Germinal center (tissue), 1 donor: ENCODE measurements at regions not wholly inside any gene's neighbourhood (a gene's known extent, or its start where the extent isn't known, plus 50 kb on each side); places are given as distances from the start of the nearest gene placed in this dataset.

Experiments
- DNase-seq: peaks from one replicate; pipeline ENCODE4 v3.0.0; 2012; ENCODE audit warnings: mixed read lengths, low spot score

- DNase-seq = no peak
Measured at GRCh38 chr5:120236360-120236759, 227.7 kb upstream of the PRR16 start.

GRCh38 chr5:120239086-120239485 lies 225.0 kb upstream of the PRR16 start:
- no peak for DNase-seq

GRCh38 chr5:120240706-120241105 lies 223.4 kb upstream of the PRR16 start:
- no peak for DNase-seq

GRCh38 chr5:120241400-120241799 lies 222.7 kb upstream of the PRR16 start:
- DNase-seq = no peak

DNA sequence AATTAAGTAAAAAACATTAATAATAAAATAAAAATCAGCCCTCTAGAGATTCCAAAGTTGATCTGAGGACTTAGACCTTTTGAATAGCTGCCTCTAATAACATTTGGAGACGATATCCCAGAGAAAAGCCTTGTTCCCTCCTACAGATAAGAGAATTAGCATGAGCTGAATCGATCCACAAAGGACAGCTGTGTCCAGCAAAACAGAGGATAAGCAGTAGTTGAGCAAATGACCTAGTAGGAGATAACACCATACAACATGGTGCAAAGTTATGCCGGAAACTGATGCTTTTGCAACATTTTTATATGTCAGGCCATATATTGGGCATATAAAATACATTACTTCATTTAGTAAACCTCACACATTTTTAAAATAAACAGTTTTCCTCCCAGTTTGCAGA lies 212.2 kb upstream of the PRR16 start:
- no peak for DNase-seq

GRCh38 chr5:120252839-120253238 lies 211.3 kb upstream of the PRR16 start:
- DNase-seq = no peak

- no peak for DNase-seq
Measured at GRCh38 chr5:120254385-120254784, 209.7 kb upstream of the PRR16 start.

- no peak for DNase-seq
Measured at GRCh38 chr5:120255214-120255613, 208.9 kb upstream of the PRR16 start.

DNA sequence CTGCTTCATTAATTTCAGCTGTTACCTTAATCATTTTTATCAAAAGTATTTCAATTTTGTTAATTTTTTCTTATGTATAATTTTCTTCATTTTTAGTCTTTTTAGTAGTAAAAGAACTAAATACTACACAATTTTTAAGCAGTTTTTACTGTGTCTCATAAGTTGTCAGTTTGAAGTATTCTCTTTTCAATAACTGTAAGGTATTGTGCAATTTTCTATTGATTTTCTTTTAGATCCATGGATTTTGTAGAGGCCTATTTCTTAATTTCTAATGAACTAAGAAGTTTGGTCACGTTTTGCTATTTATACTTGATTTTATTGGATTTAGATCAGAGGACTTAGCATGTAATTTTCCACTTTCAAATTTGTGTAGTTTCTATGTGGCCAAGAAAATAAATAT lies 207.7 kb upstream of the PRR16 start:
- no peak for DNase-seq

DNA sequence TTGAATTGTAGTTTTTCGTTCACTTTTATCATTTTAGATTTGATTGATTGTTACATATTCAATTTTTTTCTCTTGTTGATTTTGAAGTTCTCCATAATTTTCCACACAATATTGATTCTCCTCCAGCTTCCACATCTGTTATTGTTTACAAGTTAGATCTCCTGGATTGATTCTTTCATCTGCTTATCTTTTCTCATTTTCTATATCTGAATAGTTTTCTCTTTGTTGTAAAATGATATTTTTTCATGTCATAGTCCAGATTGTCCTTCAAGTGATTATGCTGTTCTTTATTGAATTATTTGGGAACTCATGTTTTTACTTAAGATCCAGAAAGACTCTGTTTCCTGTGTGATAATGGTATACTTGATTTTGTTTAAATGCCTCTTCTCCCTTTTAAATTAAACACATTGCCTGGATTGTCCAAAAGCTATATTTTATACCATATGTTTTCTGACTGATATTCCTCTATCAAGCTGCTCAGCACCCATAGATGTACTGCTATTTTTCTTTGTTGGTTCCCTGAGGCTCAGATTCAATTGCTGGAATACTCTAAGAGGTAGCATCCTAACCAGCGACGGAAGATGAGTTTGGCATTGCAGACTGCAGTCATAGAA lies 206.6 kb upstream of the PRR16 start:
- no peak for DNase-seq

DNA sequence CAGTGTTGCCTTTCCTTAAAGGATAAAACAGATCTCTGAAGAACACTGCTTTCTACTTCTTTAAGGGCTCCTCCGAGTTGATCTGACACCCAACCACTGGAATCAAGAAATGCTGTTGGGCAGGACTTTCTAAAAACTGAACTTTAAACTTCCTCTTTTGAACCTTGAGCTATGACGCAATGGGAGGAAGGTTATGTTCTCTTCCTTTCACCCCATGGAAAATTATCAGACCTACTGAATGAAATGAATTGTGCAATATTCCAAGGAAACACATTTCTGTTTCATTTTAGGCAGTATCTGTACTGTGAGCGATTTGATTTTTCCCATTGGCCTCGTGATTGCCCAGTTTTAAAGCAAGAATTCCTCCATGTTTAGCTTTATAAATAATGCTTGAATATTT lies 206.0 kb upstream of the PRR16 start:
- DNase-seq = no peak

DNA sequence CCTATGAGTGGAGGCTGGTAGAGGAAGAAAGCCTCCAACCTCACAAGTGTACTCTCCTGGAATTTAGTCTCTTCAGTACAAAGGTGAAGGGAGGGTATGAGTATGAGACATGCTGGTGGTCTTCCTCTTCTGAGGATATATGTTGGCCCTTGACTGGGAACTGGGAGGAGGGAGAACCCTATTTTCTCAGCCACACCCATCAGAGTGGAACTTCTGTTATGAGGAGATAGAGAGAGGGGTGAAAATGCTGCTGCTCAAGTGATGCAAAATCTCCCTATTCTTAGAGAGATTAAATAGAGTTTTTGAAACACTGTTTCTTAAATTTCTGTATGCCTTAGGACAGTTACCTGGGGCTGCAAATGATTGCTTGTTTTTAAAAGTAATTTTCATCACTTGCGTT lies 203.4 kb upstream of the PRR16 start:
- no peak for DNase-seq

- DNase-seq = no peak
Measured at GRCh38 chr5:120270498-120270897, 193.6 kb upstream of the PRR16 start.

GRCh38 chr5:120293796-120294195 lies 170.3 kb upstream of the PRR16 start:
- no peak for DNase-seq

DNA sequence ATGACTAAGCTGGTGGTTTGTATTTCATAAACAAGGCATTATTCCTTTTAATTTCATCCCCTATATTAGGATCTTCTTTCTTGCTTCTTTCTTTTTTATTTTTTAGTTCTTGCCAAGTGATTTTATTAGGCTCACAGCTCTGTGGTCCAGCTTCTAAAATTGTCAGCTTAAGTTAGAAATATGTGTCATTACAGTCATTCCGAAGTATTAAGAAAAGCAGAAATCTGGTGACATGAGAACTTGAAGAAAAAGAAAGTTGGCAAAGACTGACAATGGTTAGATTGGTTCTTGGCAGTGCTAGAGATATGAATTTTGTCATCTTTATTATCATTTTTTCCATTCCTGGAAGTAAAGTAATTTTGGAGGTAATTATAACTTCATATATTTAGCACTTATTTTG lies 166.5 kb upstream of the PRR16 start:
- DNase-seq = no peak

DNA sequence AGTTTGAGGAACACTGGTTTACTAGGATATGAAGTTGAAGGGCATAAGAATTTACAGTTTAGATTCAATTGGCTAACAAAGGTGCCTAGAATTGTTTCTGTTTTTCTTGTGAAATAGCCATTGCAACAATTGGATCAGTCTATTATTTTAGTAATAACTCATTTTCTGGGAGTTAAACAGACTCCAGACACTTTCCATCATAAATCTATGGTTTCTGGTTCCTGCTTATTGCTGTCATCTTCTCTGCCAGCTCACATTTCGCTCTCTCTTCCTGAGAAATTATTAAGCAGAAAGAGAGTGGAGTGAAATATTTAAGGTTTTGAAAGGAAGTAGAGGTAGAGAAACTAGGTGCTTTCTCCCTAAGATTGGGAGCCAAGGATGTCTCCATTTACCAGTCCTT lies 165.1 kb upstream of the PRR16 start:
- DNase-seq = no peak

GRCh38 chr5:120304663-120305062 lies 159.4 kb upstream of the PRR16 start:
- DNase-seq = no peak

- DNase-seq = no peak
Measured at GRCh38 chr5:120306303-120306702, 157.8 kb upstream of the PRR16 start.

DNA sequence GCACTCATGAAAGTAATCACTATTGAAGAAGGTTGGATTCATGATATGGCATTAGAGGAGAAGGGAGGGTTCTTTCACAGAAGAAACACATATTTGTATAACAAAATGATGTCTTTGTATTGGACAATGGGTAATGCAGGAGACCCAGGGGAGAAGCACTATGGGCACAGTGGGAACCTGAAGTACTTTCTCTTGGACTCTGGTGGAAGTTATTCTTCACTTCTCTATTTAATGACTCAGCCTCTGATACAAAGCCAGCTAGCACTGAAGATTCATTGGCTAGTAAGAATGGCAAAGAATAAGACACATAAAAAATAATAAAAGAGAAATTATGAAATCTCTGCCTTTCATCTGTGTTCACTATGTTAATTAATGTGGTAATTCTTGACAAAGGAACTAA lies 149.9 kb upstream of the PRR16 start:
- DNase-seq = no peak

DNA sequence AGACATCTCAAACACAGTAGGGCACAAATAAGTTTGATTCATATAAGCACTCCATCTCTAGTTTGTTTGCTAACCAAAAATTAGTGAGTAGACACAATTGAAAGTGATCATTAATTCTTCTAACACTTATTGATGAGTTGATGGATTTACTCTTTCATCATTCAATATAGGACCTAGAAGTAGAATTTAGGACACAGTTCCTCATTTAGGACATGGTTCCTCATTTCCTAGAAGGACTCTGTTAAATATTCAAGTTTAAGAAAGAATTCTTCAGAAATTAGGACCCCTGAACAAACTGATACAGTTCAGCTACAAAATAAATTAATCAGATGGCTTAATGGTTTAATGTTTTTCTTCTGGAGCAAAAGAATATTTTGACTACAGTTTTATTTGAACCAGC lies 143.5 kb upstream of the PRR16 start:
- no peak for DNase-seq

- no peak for DNase-seq
Measured at GRCh38 chr5:120326651-120327050, 137.4 kb upstream of the PRR16 start.

DNA sequence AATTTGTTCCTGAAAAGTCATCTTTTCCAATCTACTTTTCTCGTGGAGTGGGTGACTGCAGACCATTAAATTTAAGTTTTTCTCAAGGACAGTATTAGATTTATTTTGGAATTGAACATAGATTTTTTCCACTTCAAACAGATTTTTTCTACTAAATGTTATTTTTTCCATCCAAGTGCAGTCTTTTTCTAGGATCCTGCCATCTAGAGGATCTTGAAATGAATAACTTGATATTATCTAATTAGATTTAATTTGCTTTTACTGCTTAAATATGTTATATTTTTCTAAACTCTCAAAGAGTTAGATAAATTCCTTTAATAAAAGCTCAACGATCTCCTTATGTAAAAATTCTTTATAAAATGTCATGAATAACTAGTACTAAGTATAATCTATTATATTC lies 136.9 kb upstream of the PRR16 start:
- no peak for DNase-seq

DNA sequence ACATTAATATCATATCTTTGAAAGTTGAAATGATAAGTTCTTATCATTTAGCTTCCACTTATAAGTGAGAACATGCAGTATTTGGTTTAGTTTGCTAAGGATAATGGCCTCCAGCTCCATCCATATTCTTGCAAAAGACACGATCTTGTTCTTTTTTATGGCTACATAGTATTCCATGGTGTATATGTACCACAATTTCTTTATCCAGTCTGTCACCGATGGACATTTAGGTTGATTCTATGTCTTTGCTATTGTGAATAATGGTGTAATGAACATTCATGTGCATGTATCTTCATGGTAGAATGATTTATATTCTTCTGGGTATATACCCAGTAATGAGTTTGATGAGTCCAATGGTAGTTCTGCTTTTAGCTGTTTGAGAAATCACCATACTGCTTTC lies 135.0 kb upstream of the PRR16 start:
- no peak for DNase-seq

DNA sequence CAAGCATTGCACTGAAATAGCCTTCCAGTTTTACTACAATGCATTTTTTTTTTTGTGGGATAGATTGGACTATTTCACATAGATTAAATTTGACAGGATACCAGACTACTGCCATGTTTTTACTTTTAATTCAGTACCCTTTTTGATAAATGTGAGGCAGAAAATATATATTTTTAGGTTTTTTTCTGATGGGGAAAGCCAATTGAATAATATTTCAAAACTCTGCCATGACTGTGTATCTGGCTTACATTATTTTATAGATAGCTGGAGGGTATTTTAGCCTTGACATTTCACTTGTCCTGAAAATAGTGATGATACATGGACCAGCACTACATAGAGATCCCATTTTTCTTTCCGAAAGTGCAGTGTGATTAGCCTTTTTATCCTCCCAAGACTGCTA lies 133.5 kb upstream of the PRR16 start:
- DNase-seq = no peak

- no peak for DNase-seq
Measured at GRCh38 chr5:120344181-120344580, 119.9 kb upstream of the PRR16 start.
